ENCODE measurements at regions not wholly inside any gene's neighbourhood (a gene's known extent, or its start where the extent isn't known, plus 50 kb on each side); places are given as distances from the start of the nearest gene placed in this dataset.

- Histone ChIP-seq H3K23ac (ENCODE audit: insufficient read length) (no peak overlapping the region), H3K4me2 (ENCODE audit: insufficient read depth in 1 of 2, low read depth in 2 of 2, low read length in 2 of 2) (no peak overlapping the region), H4K5ac (ENCODE audit: insufficient read length, low read depth, low read length) (no peak overlapping the region), H2BK5ac (ENCODE audit: low read depth, low read length) (no peak overlapping the region), H3K4me1 (replicated peaks in 1 of 4; ENCODE audit: control insufficient read depth in 3 of 4, insufficient read depth in 4 of 4, low read length in 3 of 4) (no peaks in the 10 kb centered on the region), H4K8ac (ENCODE audit: extremely low read depth, insufficient read depth, low read length) (no peak overlapping the region), H3K18ac (ENCODE audit: extremely low read depth, low read length) (no peak overlapping the region), H2AK5ac (ENCODE audit: low read depth, low read length) (no peak overlapping the region), H3K79me1 (ENCODE audit: low read depth, low read length) (no peaks in the 10 kb centered on the region), H2BK20ac (ENCODE audit: low read length) (no peak overlapping the region), H3K14ac (ENCODE audit: insufficient read length) (no peak overlapping the region), H3K4ac (replicated peaks; ENCODE audit: insufficient read length, low read depth, low read length) (no peak overlapping the region), H3K27me3 (replicated peaks in 1 of 4; ENCODE audit: control insufficient read depth in 3 of 4, extremely low read depth in 1 of 4, insufficient read depth in 3 of 4, low read length in 3 of 4) (no peaks in the 10 kb centered on the region), H4K20me1 (replicated peaks in 1 of 2; ENCODE audit: control insufficient read depth in 1 of 2, insufficient read depth in 2 of 2, low read length in 2 of 2) (no peaks in the 10 kb centered on the region), H3K4me3 (ENCODE audit: extremely low read depth in 1 of 4, insufficient read depth in 2 of 4, low read depth in 3 of 4, low read length in 4 of 4) (no peak overlapping the region), H3K79me2 (ENCODE audit: control insufficient read depth in 1 of 2, insufficient read depth in 2 of 2, low read length in 2 of 2) (no peaks in the 10 kb centered on the region), H2BK15ac (ENCODE audit: low read length) (no peak overlapping the region), H4K91ac (replicated peaks; ENCODE audit: insufficient read length, low read length) (no peak overlapping the region), H2BK120ac (replicated peaks; ENCODE audit: low read depth, low read length) (no peak overlapping the region), H3K9ac (replicated peaks in 1 of 4; ENCODE audit: extremely low read depth in 1 of 4, low read depth in 3 of 4, low read length in 3 of 4) (no peak overlapping the region), H3K23me2 (ENCODE audit: low read depth, low read length) (peaks cover 2% of the 10 kb centered on the region; the same call in 1 of the 2 replicates), H2BK12ac (ENCODE audit: low read depth, low read length) (no peak overlapping the region), H3K56ac (replicated peaks; ENCODE audit: insufficient read length, low read depth, low read length) (no peak overlapping the region), H3K27ac (ENCODE audit: low read depth, low read length) (no peak overlapping the region), H3K36me3 (ENCODE audit: control insufficient read depth in 2 of 4, insufficient read depth in 4 of 4, low read length in 3 of 4) (no peaks in the 10 kb centered on the region), H2AFZ (ENCODE audit: low read length) (no peak overlapping the region), H3K9me3 (ENCODE audit: insufficient read depth in 2 of 2, low read depth in 1 of 2, low read length in 1 of 2) (no peaks in the 10 kb centered on the region)
- DNase-seq (ENCODE audit: low read depth in 1 of 2, low spot score in 2 of 2) (no peak), FAIRE-seq (no peak)
- TF ChIP-seq MAFK (IDR thresholded peaks at IDR 0.05; ENCODE audit: low read depth, low read length) (peak; percentile 50; the same call in 1 of the 2 replicates), BCL11A (IDR thresholded peaks at IDR 0.05; ENCODE audit: low read depth in 2 of 2, low read length in 2 of 2) (no peak), SP1 (IDR thresholded peaks at IDR 0.05; ENCODE audit: low read depth, low read length) (no peak)
- ChIA-PET CTCF (ENCODE audit: partially characterized antibody) (interaction anchor here (1.5 kb wide), 1 partner anchor 397 kb away, joined by 5 read pairs; no protein-coding TSS in a partner anchor), POLR2A (ENCODE audit: partially characterized antibody) (no interaction called here)
Observed at GRCh38 chr4:31111790-31112189, 391.6 kb downstream of the PCDH7 start.
